Mesenchymal stem cell (in vitro differentiated cells and primary cell): ENCODE measurements at regions not wholly inside any gene's neighbourhood (a gene's known extent, or its start where the extent isn't known, plus 50 kb on each side); places are given as distances from the start of the nearest gene placed in this dataset.

Experiments
- DNase-seq: peaks from one replicate; pipeline ENCODE4 v3.0.0-alpha.2; 2013
- H2AFZ ChIP-seq: one replicate; pipeline ENCODE4 v1.6.1; 2013; ENCODE audit warnings: low read depth, mild to moderate bottlenecking, control low read depth, inconsistent platforms, low read length, moderate library complexity
- H2AK5ac ChIP-seq: 2 replicates; pipeline ENCODE4 v1.6.1; 2013; ENCODE audit warnings: low read length, moderate library complexity, mild to moderate bottlenecking, inconsistent platforms; ENCODE audit not compliant: severe bottlenecking
- H2BK120ac ChIP-seq: one replicate; pipeline ENCODE4 v1.6.1; 2013; ENCODE audit warnings: low read depth, mild to moderate bottlenecking, inconsistent platforms, low read length, moderate library complexity
- H2BK12ac ChIP-seq, 2 experiments: one replicate each; pipeline ENCODE4 v1.6.1; 2013; ENCODE audit warnings: inconsistent platforms in 2 of 2, low read length in 2 of 2, mild to moderate bottlenecking in 2 of 2, moderate library complexity in 2 of 2, control low read depth in 1 of 2
- H2BK15ac ChIP-seq: one replicate; pipeline ENCODE4 v1.6.1; 2013; ENCODE audit warnings: mild to moderate bottlenecking, low read depth, inconsistent platforms; ENCODE audit not compliant: poor library complexity, severe bottlenecking
- H2BK5ac ChIP-seq: 2 replicates; pipeline ENCODE4 v1.6.1; 2013; ENCODE audit warnings: low read depth, mild to moderate bottlenecking, low read length, control low read depth, inconsistent platforms; ENCODE audit not compliant: poor library complexity, severe bottlenecking
- H3K14ac ChIP-seq, 2 experiments: one replicate each; pipeline ENCODE4 v1.6.1; 2013; ENCODE audit warnings: inconsistent platforms in 2 of 2, low read length in 2 of 2, control low read depth in 1 of 2, mild to moderate bottlenecking in 1 of 2, moderate library complexity in 1 of 2
- H3K18ac ChIP-seq, 2 experiments: one replicate each; pipeline ENCODE4 v1.6.1; 2013; ENCODE audit warnings: inconsistent platforms in 2 of 2, low read length in 2 of 2, control low read depth in 1 of 2, low read depth in 1 of 2, mild to moderate bottlenecking in 1 of 2
- H3K23ac ChIP-seq, 2 experiments: one replicate each; pipeline ENCODE4 v1.6.1; 2013; ENCODE audit warnings: inconsistent platforms in 2 of 2, low read length in 2 of 2, mild to moderate bottlenecking in 2 of 2, moderate library complexity in 2 of 2, control low read depth in 1 of 2
- H3K27ac ChIP-seq: 2 replicates; pipeline ENCODE4 v1.5.1; 2013; ENCODE audit warnings: mild to moderate bottlenecking, moderate library complexity, low read length, control low read depth, inconsistent platforms; ENCODE audit not compliant: poor library complexity, severe bottlenecking
- H3K27me3 ChIP-seq, 2 experiments: 2 replicates each; pipeline versions ENCODE4 v1.6.1 to v1.7.0; 2013; ENCODE audit warnings: low read length in 2 of 2, mild to moderate bottlenecking in 2 of 2, moderate library complexity in 2 of 2, control low read depth in 1 of 2, inconsistent platforms in 1 of 2; ENCODE audit not compliant: control insufficient read depth in 1 of 2, insufficient read depth in 1 of 2
- H3K36me3 ChIP-seq, 2 experiments: 2 replicates each; pipeline versions ENCODE4 v1.6.1 to v1.7.0; 2013; ENCODE audit warnings: low read length in 2 of 2, control low read depth in 1 of 2, inconsistent platforms in 1 of 2, low read depth in 1 of 2, mild to moderate bottlenecking in 1 of 2; ENCODE audit not compliant: insufficient read depth in 2 of 2, control insufficient read depth in 1 of 2
- H3K4ac ChIP-seq, 2 experiments: one replicate each; pipeline ENCODE4 v1.6.1; 2013; ENCODE audit warnings: inconsistent platforms in 2 of 2, low read length in 2 of 2, mild to moderate bottlenecking in 2 of 2, moderate library complexity in 2 of 2, control low read depth in 1 of 2, low read depth in 1 of 2
- H3K4me1 ChIP-seq: 2 replicates; pipeline ENCODE4 v1.6.1; 2013; ENCODE audit warnings: low read depth, low read length, control low read depth; ENCODE audit not compliant: control insufficient read depth, insufficient read depth
- H3K4me2 ChIP-seq: 2 replicates; pipeline ENCODE4 v1.6.1; 2013; ENCODE audit warnings: low read length, mild to moderate bottlenecking, inconsistent platforms; ENCODE audit not compliant: poor library complexity, severe bottlenecking
- H3K4me3 ChIP-seq, 2 experiments: 2 replicates each; pipeline versions ENCODE4 v1.5.1 to v1.7.0; 2013; ENCODE audit warnings: low read length in 2 of 2, mild to moderate bottlenecking in 2 of 2, control low read depth in 1 of 2, low read depth in 1 of 2; ENCODE audit not compliant: insufficient read depth in 1 of 2
- H3K79me1 ChIP-seq: replicated peaks from 2 replicates; pipeline ENCODE4 v1.6.1; 2013; ENCODE audit warnings: mild to moderate bottlenecking, control low read depth, low read length, inconsistent platforms; ENCODE audit not compliant: poor library complexity, severe bottlenecking
- H3K9ac ChIP-seq: 2 replicates; pipeline ENCODE4 v1.7.0; 2013; ENCODE audit warnings: mild to moderate bottlenecking, low read length, moderate library complexity
- H3K9me3 ChIP-seq: 2 replicates; pipeline ENCODE4 v1.7.0; 2013; ENCODE audit warnings: mild to moderate bottlenecking, low read length; ENCODE audit not compliant: control insufficient read depth
- H4K8ac ChIP-seq: one replicate; pipeline ENCODE4 v1.6.1; 2013; ENCODE audit warnings: inconsistent platforms, mild to moderate bottlenecking, low read length, moderate library complexity
- H4K91ac ChIP-seq: one replicate; pipeline ENCODE4 v1.6.1; 2013; ENCODE audit warnings: mild to moderate bottlenecking, low read length, inconsistent platforms
- WGBS: methylation state at CpG from one replicate; pipeline ENCODE4 v1.1.7; 2013; ENCODE audit warnings: mixed read lengths; 5-methylcytosine and 5-hydroxymethylcytosine counted together

DNA sequence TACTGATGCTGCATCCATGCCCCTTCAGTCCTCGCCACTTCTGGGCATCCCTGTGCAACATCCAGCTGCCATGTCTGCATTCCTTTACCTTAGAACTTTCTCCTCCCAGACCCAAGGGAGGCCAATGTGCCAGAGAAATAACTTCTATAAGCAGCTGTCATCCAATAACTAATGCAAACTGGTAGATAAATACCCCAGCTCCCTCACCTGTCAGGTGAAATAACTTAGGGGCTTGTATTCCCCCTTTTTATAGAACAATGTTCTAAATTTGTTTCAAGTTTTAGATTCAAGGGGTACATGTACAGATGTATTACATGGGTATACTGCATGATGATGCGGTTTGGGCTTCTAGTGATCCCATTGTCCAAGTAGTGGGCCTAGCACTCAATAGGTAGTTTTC is 880.1 kb downstream of the UQCRFS1 start:
- no peak overlapping the region for H2BK5ac ChIP-seq
- H3K18ac ChIP-seq: no peak overlapping the region
- no peaks in the 10 kb centered on the region for H3K36me3 ChIP-seq
- H4K8ac ChIP-seq: no peak overlapping the region
- DNase-seq: no peak
- no peaks in the 10 kb centered on the region for H3K79me1 ChIP-seq
- H2BK120ac ChIP-seq: no peak overlapping the region
- no peak overlapping the region for H3K4me3 ChIP-seq
- H3K4me2 ChIP-seq: no peak overlapping the region
- H3K9ac ChIP-seq: no peak overlapping the region
- H3K4me1 ChIP-seq: peaks cover 5% of the 10 kb centered on the region
- H3K27me3 ChIP-seq: peaks cover 0 to under 1% of the 10 kb centered on the region in 2 experiments
- H2BK15ac ChIP-seq: no peak overlapping the region
- no peak overlapping the region for H3K27ac ChIP-seq
- no peak overlapping the region for H3K14ac ChIP-seq
- WGBS: 61% methylated on average over 2 of the region's 2 CpGs
- H4K91ac ChIP-seq: no peak overlapping the region
- H3K23ac ChIP-seq: no peak overlapping the region
- H2AFZ ChIP-seq: no peak overlapping the region
- H3K4ac ChIP-seq: no peak overlapping the region
- no peak overlapping the region for H2AK5ac ChIP-seq
- peaks cover 4% of the 10 kb centered on the region for H3K9me3 ChIP-seq
- no peak overlapping the region for H2BK12ac ChIP-seq

- Histone ChIP-seq H3K27me3 (peaks cover 0 to 6% of the 10 kb centered on the region in 2 experiments), H2BK5ac (no peak overlapping the region), H4K91ac (no peak overlapping the region), H3K36me3 (no peaks in the 10 kb centered on the region), H3K4me2 (no peak overlapping the region), H3K79me1 (no peaks in the 10 kb centered on the region), H3K23ac (no peak overlapping the region), H3K9ac (no peak overlapping the region), H4K8ac (no peak overlapping the region), H3K4me1 (peaks cover 5% of the 10 kb centered on the region), H3K14ac (no peak overlapping the region), H3K27ac (no peak overlapping the region), H3K4ac (no peak overlapping the region), H3K9me3 (peaks cover 3% of the 10 kb centered on the region), H2BK12ac (no peak overlapping the region), H2AK5ac (no peak overlapping the region), H3K4me3 (no peak overlapping the region), H2BK15ac (no peak overlapping the region), H3K18ac (no peak overlapping the region), H2BK120ac (no peak overlapping the region), H2AFZ (no peak overlapping the region)
- DNase-seq: no peak
- WGBS: 78% methylated on average over 3 of the region's 3 CpGs
Observed at GRCh38 chr19:28332351-28332750, 880.6 kb downstream of the UQCRFS1 start.

DNA sequence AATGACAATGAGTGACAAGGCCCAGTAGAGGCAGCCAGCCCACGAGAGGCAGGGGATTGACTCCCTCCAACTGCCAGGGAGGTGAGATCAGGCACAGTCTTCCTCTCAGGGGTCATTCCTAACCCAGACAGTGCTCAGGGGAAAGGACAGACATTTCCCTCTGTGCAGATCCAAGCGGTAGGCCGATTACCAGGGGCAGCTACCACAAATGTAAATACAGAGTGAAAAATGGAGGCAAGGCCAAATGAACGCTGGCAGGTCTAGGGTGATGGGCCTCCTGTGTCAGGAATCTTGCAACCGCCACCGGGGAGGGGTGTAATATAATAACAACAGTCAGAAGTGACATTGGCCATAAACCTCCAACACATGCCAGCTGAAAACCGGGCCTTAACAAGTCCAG is 881.4 kb downstream of the UQCRFS1 start:
- Histone ChIP-seq H4K91ac (no peak overlapping the region), H3K23ac (no peak overlapping the region), H3K9me3 (peaks cover 3% of the 10 kb centered on the region), H3K36me3 (no peaks in the 10 kb centered on the region), H3K79me1 (no peaks in the 10 kb centered on the region), H3K27me3 (peaks cover 0 to 13% of the 10 kb centered on the region in 2 experiments), H2AFZ (no peak overlapping the region), H3K14ac (no peak overlapping the region), H2AK5ac (no peak overlapping the region), H2BK12ac (no peak overlapping the region), H3K9ac (no peak overlapping the region), H3K27ac (no peak overlapping the region), H3K4me2 (no peak overlapping the region), H4K8ac (no peak overlapping the region), H3K18ac (no peak overlapping the region), H2BK5ac (no peak overlapping the region), H2BK15ac (no peak overlapping the region), H3K4me1 (peaks cover 5% of the 10 kb centered on the region), H3K4ac (no peak overlapping the region), H3K4me3 (no peak overlapping the region), H2BK120ac (no peak overlapping the region)
- DNase-seq: no peak
- WGBS: 74% methylated on average over 6 of the region's 7 CpGs

DNA sequence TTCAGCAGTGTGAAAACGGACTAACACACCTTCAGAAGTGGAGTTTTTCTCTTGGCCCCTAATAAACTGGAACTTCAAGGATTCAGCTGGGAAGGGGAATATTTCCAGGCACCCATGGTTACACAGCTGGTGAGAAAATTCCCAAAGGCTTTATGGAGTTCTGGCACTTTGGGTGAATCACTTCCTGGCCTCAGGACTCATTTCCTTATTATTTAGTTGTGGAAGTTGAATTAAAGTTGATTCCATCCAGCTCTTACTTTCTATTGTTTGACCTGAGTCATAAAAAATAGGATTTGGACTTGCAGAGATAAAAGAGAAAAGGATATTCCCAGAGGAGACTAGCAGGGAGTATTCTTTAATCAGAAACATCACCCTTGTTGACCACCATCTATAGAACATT is 882.1 kb downstream of the UQCRFS1 start:
- no peak overlapping the region for H2BK12ac ChIP-seq
- no peak overlapping the region for H2BK5ac ChIP-seq
- H3K4me2 ChIP-seq: no peak overlapping the region
- H2AFZ ChIP-seq: no peak overlapping the region
- peaks cover 3 to 21% of the 10 kb centered on the region in 2 experiments for H3K27me3 ChIP-seq
- peaks cover 3% of the 10 kb centered on the region for H3K9me3 ChIP-seq
- no peak for DNase-seq
- no peak overlapping the region for H3K23ac ChIP-seq
- H3K9ac ChIP-seq: no peak overlapping the region
- no peaks in the 10 kb centered on the region for H3K36me3 ChIP-seq
- no peak overlapping the region for H3K27ac ChIP-seq
- H2BK15ac ChIP-seq: no peak overlapping the region
- H4K91ac ChIP-seq: no peak overlapping the region
- peaks cover 5% of the 10 kb centered on the region for H3K4me1 ChIP-seq
- no peak overlapping the region for H3K14ac ChIP-seq
- no peak overlapping the region for H3K4me3 ChIP-seq
- H2BK120ac ChIP-seq: no peak overlapping the region
- H3K4ac ChIP-seq: no peak overlapping the region
- H3K18ac ChIP-seq: no peak overlapping the region
- no peaks in the 10 kb centered on the region for H3K79me1 ChIP-seq
- no peak overlapping the region for H4K8ac ChIP-seq
- no peak overlapping the region for H2AK5ac ChIP-seq
- WGBS: 31% methylated on average over 1 of the region's 1 CpG
